ENCODE measurements at regions not wholly inside any gene's neighbourhood (a gene's known extent, or its start where the extent isn't known, plus 50 kb on each side); places are given as distances from the start of the nearest gene placed in this dataset.

GRCh38 chr2:155235710-155236109 is 537.2 kb downstream of the KCNJ3 start:
- DNase-seq = no peak

DNA sequence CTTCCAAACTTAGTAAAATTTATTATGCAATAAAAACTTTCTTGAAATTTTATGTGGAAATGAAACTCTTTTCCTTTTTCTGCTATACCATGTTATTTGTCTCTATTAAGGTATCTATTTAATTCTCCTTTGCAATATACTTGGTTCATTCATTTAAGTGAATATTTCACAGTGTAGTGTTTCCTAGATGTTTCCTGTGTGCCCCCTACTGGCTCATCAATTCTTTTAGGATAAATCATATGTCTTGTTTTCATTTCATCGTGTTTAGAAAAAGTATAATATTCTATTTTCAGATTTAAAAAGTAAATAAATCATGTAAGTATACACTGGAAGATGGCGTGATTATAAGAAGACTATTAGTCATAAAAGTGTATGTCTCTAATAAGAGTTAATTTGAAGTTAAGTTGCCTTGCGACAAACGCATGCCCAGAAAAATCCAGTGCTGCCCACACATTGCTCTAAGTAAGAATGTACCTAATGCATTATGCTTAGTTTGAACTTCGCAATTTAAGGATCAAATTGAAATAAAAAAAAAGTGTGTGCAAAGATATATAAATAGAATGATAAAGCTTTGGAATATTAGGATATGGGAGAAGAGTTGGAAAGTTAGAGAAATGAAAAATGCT is 525.4 kb downstream of the KCNJ3 start:
- DNase-seq = no peak

DNA sequence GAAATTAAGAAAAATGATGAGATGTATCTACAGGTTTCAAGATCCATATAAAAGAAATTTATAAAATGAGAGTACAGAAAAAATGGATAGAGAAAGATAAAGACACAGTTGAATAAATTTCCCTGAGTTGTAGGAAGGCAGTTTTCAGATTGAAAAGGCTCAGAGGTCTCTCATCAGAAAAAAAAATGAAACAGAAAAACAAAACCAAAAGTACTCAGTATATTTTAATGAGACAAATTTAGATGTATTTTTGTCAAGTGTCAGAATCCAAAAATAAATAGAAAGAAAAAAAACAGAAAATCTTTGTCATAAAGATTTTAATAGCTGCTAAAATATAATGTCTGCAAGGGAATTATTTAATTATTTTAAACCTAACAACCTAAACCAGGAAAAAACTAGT is 520.5 kb downstream of the KCNJ3 start:
- no peak for DNase-seq

GRCh38 chr2:155218292-155218924 is 519.9 kb downstream of the KCNJ3 start:
- no peak for DNase-seq

GRCh38 chr2:155215037-155215707 is 516.7 kb downstream of the KCNJ3 start:
- no peak for DNase-seq

DNA sequence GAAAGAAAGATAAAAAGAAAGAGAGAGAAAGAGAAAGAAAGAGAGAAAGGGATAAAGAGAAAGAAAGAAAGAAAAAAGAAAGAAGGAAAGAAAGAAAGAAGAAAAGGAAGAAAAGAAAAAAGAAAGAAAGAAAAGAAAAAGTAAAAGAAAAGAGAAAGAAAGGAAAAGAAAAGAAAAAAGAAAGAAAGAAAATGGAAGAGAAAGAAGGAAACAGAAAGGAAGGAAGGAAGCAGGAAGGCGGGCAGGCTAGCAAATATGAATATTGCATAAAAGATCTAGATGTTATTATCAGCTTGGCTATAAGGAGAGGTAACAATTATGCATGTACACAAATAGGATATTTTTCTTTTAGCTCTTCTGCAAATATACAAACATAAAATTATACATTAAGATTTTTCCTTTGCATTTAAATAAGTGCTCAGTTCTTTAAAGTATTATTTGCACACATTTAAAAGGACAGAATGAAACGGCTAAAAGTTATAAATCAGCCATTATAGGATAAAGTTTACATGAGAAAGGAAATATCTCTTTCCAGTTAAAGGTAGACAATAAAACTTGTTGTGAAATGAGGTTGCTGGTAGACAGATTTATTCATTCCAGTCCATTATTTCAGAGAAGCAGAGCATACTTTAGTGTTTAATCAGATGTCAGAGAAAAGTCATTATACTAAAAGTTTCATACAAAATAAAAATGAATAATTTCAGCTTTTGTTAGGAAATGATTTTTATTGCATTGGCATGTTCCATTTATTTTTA is 511.4 kb downstream of the KCNJ3 start:
- DNase-seq = no peak

DNA sequence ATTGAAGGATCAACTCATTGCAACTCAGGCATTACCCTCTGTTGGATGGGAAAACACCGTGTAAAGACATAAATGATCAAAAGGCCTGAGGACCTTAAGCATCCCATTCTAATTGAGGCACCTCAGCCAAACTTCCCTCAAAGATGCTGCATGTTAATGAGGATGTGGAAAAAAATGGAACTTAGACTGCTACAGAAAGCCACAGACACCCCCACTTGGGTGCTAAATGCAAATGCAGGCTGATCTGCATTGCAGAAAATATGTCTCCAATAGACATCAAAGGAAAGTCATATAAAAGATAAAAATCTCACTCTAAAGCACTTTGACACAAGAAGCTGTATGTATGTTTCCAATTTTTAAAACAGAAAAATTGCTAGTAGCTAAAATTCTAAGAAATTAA is 504.7 kb downstream of the KCNJ3 start:
- no peak for DNase-seq

DNA sequence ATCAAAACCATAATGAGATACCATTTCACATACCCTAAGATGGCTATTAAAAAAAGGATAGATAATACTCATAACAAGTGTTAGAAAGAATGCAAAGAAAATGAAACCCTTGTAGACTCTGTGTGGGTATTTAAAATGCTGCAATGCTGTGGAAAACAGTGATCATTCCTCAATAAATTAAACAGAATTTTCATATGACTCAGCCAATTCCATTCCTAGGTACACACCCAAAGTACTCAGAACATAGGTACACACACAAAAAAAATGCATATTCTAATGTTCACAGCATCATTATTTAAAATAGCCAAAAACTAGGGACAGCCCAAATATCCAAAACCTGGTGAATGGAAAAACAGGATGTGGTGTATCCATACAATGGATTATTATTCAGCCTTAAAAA is 502.3 kb downstream of the KCNJ3 start:
- no peak for DNase-seq

DNA sequence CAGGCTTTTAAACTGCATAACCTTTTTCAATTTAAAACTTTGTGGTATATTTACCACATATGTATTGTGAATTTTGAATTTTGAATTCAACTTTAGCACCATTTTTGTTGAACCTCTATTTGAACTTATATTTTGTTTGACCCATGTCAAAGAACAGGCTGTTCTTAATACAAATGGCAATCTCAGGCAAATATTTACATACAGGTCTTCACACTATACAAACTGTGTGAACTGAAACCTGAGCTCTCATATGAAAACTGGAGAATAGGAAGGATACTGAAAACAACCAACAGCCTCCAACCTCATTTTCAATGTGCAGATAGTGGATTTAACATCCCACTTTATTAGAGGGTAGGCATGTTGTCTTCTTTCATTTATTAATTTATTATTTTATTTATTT is 491.8 kb downstream of the KCNJ3 start:
- no peak for DNase-seq

DNA sequence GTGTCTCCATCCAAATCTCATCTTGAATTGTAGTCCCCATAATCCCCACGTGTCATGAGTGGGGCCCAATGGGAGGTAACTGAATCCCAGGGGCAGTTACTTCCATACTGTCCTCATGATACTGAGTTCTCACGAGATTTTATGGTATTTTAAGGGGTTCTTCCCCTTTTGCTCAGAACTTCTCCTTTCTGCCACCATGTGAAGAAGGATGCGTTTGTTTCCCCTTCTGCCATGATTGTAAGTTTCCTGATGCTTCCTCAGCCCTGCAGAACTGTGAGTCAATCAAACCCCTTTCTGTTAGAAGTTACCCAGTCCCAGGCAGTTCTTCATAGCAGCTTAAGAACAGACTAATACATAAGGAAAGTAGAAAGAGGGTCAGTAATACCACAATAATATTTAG is 480.4 kb downstream of the KCNJ3 start:
- no peak for DNase-seq

DNA sequence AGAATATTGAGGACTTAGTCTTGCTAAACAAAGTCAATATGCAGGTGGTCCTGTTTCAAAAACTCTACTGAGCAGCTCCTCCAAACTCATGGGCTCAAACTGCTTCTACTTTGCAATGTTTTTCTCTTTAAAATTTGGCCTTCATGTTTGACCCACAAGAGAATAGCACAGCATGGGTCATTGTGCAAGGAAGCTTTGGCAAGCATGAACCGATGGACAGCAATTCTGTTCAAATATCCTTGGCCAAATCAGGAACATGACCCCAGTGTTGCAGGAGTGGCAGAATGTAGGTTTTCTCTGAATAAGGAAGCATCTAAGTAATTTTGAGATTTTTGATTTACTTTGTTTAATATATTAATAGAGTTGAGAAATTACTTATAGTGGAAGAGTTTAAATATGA is 477.9 kb downstream of the KCNJ3 start:
- DNase-seq = no peak

GRCh38 chr2:155169317-155169716 is 470.8 kb downstream of the KCNJ3 start:
- no peak for DNase-seq

- no peak for DNase-seq
Observed at GRCh38 chr2:155162494-155162893, 464.0 kb downstream of the KCNJ3 start.

DNA sequence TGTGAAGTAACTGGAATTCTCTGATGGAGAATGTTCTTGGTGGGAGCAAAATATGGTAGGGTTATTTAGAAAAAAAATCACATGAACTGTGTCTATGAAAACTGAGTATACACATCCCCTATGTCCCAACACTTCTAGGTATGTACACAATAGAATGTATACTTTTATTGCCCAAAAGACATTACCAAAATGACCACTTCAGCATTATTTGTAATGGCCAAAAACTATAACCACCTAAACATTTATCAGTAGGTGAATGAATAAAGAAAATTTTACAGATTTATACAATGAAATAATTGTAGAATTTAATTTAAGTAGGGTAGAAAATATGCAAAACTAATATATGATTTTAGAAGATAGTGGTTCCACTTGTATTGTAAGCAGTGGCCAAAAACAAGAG is 462.8 kb downstream of the KCNJ3 start:
- DNase-seq = no peak

- no peak for DNase-seq
Observed at GRCh38 chr2:155157711-155158110, 459.2 kb downstream of the KCNJ3 start.

GRCh38 chr2:155157065-155157464 is 458.6 kb downstream of the KCNJ3 start:
- DNase-seq = no peak

- DNase-seq = no peak
Observed at GRCh38 chr2:155151945-155152344, 453.4 kb downstream of the KCNJ3 start.

GRCh38 chr2:155151472-155151871 is 453.0 kb downstream of the KCNJ3 start:
- no peak for DNase-seq

GRCh38 chr2:155145758-155146229 is 447.3 kb downstream of the KCNJ3 start:
- no peak for DNase-seq

DNA sequence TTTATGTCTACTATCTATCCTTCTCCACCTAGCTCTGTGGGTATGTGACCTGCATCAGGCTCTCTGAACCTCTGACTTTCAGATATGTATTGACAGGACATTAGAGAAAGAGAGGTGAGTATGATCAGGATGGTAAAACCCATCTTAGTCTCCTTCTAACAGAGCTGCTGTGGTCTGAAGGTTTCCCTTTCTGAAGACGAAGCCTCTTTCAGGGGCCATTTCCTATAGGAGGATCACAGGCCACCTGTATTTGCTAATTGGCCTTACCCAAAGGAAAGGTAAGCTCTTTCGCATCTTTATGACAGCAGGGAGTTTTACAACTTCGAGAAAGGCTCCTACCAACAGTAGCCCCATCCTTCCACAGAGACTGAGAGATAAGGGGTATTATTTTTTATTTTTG is 442.9 kb downstream of the KCNJ3 start:
- DNase-seq = no peak

GRCh38 chr2:155125585-155126230 is 427.2 kb downstream of the KCNJ3 start:
- no peak for DNase-seq

- no peak for DNase-seq
Observed at GRCh38 chr2:155115846-155116245, 417.4 kb downstream of the KCNJ3 start.

- DNase-seq = no peak
Observed at GRCh38 chr2:155111070-155111469, 412.6 kb downstream of the KCNJ3 start.
